ENCODE measurements at regions not wholly inside any gene's neighbourhood (a gene's known extent, or its start where the extent isn't known, plus 50 kb on each side); places are given as distances from the start of the nearest gene placed in this dataset.

GRCh38 chr6:44708208-44708607 lies 320.7 kb downstream of the CDC5L start:
- TF ChIP-seq ZNF645 (tag by site-specific recombination; IDR thresholded peaks at IDR 0.05) (no peak), CTCF (tag by site-specific recombination; IDR thresholded peaks at IDR 0.05) (no peak), ZBTB20 (tag by site-specific recombination; IDR thresholded peaks at IDR 0.05) (no peak), ZNF776 (tag by site-specific recombination; IDR thresholded peaks at IDR 0.05; ENCODE audit: borderline replicate concordance) (no peak), ZNF16 (tag by site-specific recombination; IDR thresholded peaks at IDR 0.05; ENCODE audit: low read depth) (no peak)
